Muscle of back (tissue), 3 donors: ENCODE measurements at regions not wholly inside any gene's neighbourhood (a gene's known extent, or its start where the extent isn't known, plus 50 kb on each side); places are given as distances from the start of the nearest gene placed in this dataset.

Experiments
- DNase-seq, 3 donors: peaks; one replicate each; pipeline versions ENCODE4 v3.0.0 to v3.0.0-alpha.2; 2013

- no peak for DNase-seq
These were observed 142.5 kb downstream of the LRIG3 start for GRCh38 chr12:58777815-58778214.

- no peak for DNase-seq
These were observed 138.7 kb downstream of the LRIG3 start for GRCh38 chr12:58781609-58782008.

- no peak for DNase-seq
These were observed 133.1 kb downstream of the LRIG3 start for GRCh38 chr12:58787021-58787760.

- no peak for DNase-seq
These were observed 125.4 kb downstream of the LRIG3 start for GRCh38 chr12:58794859-58795258.

GRCh38 chr12:58795825-58796224 lies 124.5 kb downstream of the LRIG3 start:
- DNase-seq: no peak

GRCh38 chr12:58801986-58802385 lies 118.3 kb downstream of the LRIG3 start:
- DNase-seq: no peak

- peak; percentile 59 to 79 (median 65) for DNase-seq
These were observed 116.4 kb downstream of the LRIG3 start for GRCh38 chr12:58803908-58804307.

- no peak for DNase-seq
These were observed 115.6 kb downstream of the LRIG3 start for GRCh38 chr12:58804749-58805148.

GRCh38 chr12:58809064-58809607 lies 111.2 kb downstream of the LRIG3 start:
- DNase-seq: no peak

- no peak for DNase-seq
These were observed 109.0 kb downstream of the LRIG3 start for GRCh38 chr12:58811346-58811745.

- DNase-seq: no peak
These were observed 108.1 kb downstream of the LRIG3 start for GRCh38 chr12:58812214-58812613.

GRCh38 chr12:58814036-58814435 lies 106.3 kb downstream of the LRIG3 start:
- no peak for DNase-seq

GRCh38 chr12:58815235-58815634 lies 105.1 kb downstream of the LRIG3 start:
- DNase-seq: no peak

- DNase-seq: no peak
These were observed 101.8 kb downstream of the LRIG3 start for GRCh38 chr12:58818546-58818945.

GRCh38 chr12:58819345-58819744 lies 101.0 kb downstream of the LRIG3 start:
- no peak for DNase-seq

- peak in 1 of 3 donors; percentile 36 for DNase-seq
These were observed 100.3 kb downstream of the LRIG3 start for GRCh38 chr12:58819985-58820384.
